SK-N-SH treated with all-trans-retinoic acid at 6 μM for 48 hours (cell line): ENCODE measurements at regions not wholly inside any gene's neighbourhood (a gene's known extent, or its start where the extent isn't known, plus 50 kb on each side); places are given as distances from the start of the nearest gene placed in this dataset.

ENCODE experiments used
- ATAC-seq: fragments of 200-7000 bp; cut with Tn5 transposase; 3 replicates; pipeline ENCODE4 v1.9.1; 2020; ENCODE audit warnings: mild to moderate bottlenecking, moderate library complexity
- ARNTL ChIP-seq: fragments of 450-650 bp; formaldehyde crosslinking; IDR thresholded peaks from 2 replicates; pipeline ENCODE4 v1.5.0; 2020; ENCODE audit warnings: low read depth, mild to moderate bottlenecking, moderate library complexity, borderline replicate concordance
- CSDC2 ChIP-seq: fragments of 250-450 bp; sonication (Bioruptor Pico); IDR thresholded peaks from 2 replicates; pipeline ENCODE4 v1.5.0; 2020; ENCODE audit warnings: mild to moderate bottlenecking, moderate library complexity
- ESRRG ChIP-seq: fragments of 250-450 bp; sonication (Bioruptor Pico); IDR thresholded peaks from 2 replicates; pipeline ENCODE4 v1.6.1; 2021; ENCODE audit warnings: mild to moderate bottlenecking
- GLIS3 ChIP-seq: fragments of 250-450 bp; sonication (Bioruptor Pico); IDR thresholded peaks from 2 replicates; pipeline ENCODE4 v1.5.0; 2020; ENCODE audit warnings: mild to moderate bottlenecking, moderate library complexity
- ISL1 ChIP-seq: fragments of 250-450 bp; sonication (Bioruptor Pico); IDR thresholded peaks from 2 replicates; pipeline ENCODE4 v2.1.2; 2022; ENCODE audit warnings: mild to moderate bottlenecking, moderate library complexity
- OSR1 ChIP-seq: fragments of 250-450 bp; sonication (Bioruptor Pico); IDR thresholded peaks from 2 replicates; pipeline ENCODE4 v1.8.0; 2022; ENCODE audit warnings: moderate library complexity, mild to moderate bottlenecking, inconsistent platforms
- SNAI2 ChIP-seq: fragments of 250-450 bp; sonication (Bioruptor Pico); IDR thresholded peaks from 2 replicates; pipeline ENCODE4 v1.5.0; 2020; ENCODE audit warnings: mild to moderate bottlenecking, moderate library complexity
- TCF4 ChIP-seq: fragments of 250-450 bp; sonication (Bioruptor Pico); IDR thresholded peaks from 2 replicates; pipeline ENCODE4 v1.8.0; 2021; ENCODE audit warnings: mild to moderate bottlenecking, moderate library complexity, borderline replicate concordance
- TOX ChIP-seq: fragments of 250-450 bp; sonication (Bioruptor Pico); IDR thresholded peaks from 2 replicates; pipeline ENCODE4 v1.8.0; 2021; ENCODE audit warnings: mild to moderate bottlenecking, moderate library complexity, borderline replicate concordance
- ZC3H10 ChIP-seq: fragments of 250-450 bp; sonication (Bioruptor Pico); IDR thresholded peaks from 2 replicates; pipeline ENCODE4 v1.5.1; 2021; ENCODE audit warnings: mild to moderate bottlenecking, moderate library complexity
- ZFP30 ChIP-seq: fragments of 450-650 bp; formaldehyde crosslinking; IDR thresholded peaks from 2 replicates; pipeline ENCODE4 v1.5.0; 2022; ENCODE audit warnings: mild to moderate bottlenecking, moderate library complexity
- ZNF70 ChIP-seq: fragments of 450-650 bp; formaldehyde crosslinking; IDR thresholded peaks from 2 replicates; pipeline ENCODE4 v1.5.0; 2020; ENCODE audit warnings: mild to moderate bottlenecking, moderate library complexity
- ZNF8 ChIP-seq: fragments of 450-650 bp; formaldehyde crosslinking; IDR thresholded peaks from 2 replicates; pipeline ENCODE4 v1.5.0; 2020; ENCODE audit warnings: mild to moderate bottlenecking, moderate library complexity
- TF ChIP-seq, protein P1 (sequence below): fragments of 250-450 bp; sonication (Bioruptor Pico); IDR thresholded peaks from 2 replicates; pipeline ENCODE4 v1.5.0; 2020; ENCODE audit warnings: mild to moderate bottlenecking, moderate library complexity
- TF ChIP-seq, protein P2 (sequence below): fragments of 250-450 bp; sonication (Bioruptor Pico); IDR thresholded peaks from 2 replicates; pipeline ENCODE4 v1.8.0; 2020; ENCODE audit warnings: mild to moderate bottlenecking, moderate library complexity, borderline replicate concordance
- TF ChIP-seq, protein P3 (sequence below): fragments of 250-450 bp; sonication (Bioruptor Pico); IDR thresholded peaks from 2 replicates; pipeline ENCODE4 v1.8.0; 2021; ENCODE audit warnings: low read depth, mild to moderate bottlenecking, moderate library complexity, borderline replicate concordance
- TF ChIP-seq, protein P4 (sequence below): fragments of 250-450 bp; sonication (Bioruptor Pico); IDR thresholded peaks from 2 replicates; pipeline ENCODE4 v1.5.1; 2021; ENCODE audit warnings: mild to moderate bottlenecking, moderate library complexity

DNA sequence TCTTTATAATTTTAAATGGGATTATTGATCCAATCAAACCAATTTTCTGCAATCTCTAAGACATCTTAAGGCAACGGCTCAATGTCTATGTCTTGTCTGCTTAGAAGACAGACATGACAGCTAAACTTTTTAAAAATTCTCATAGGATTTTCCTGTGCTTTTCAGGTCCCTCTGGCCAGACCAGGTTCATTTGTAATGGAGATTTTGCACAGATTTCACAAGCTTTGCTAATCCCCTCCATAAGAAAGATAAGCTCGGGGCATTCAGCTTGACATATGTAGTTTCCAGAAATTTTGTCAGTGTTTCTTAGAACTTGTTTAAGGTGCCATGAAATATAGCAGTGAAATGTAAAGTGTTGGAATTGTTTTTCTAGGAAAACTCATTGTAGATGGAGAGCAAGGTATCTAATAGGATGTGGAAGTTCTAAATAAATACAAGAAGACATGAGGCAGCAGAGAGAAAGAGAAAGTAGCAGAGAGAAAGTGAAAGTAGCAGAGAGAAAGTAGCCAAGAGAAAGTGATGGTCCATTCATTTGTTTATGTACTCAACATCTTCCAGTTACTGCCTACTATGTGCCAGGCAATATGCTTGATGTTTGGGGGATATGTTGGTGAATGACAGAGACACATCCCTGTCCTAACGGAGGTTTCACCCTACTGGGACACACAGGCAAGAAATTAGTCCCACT is 219.1 kb upstream of the ARHGAP42 start:
- no peak for ATAC-seq
- no peak for TF ChIP-seq ESRRG (CRISPR knock-in tag)
- TF ChIP-seq ZNF8 (CRISPR knock-in tag), result no peak
- TF ChIP-seq ISL1 (CRISPR knock-in tag), result no peak
- TF ChIP-seq, protein P1, sequence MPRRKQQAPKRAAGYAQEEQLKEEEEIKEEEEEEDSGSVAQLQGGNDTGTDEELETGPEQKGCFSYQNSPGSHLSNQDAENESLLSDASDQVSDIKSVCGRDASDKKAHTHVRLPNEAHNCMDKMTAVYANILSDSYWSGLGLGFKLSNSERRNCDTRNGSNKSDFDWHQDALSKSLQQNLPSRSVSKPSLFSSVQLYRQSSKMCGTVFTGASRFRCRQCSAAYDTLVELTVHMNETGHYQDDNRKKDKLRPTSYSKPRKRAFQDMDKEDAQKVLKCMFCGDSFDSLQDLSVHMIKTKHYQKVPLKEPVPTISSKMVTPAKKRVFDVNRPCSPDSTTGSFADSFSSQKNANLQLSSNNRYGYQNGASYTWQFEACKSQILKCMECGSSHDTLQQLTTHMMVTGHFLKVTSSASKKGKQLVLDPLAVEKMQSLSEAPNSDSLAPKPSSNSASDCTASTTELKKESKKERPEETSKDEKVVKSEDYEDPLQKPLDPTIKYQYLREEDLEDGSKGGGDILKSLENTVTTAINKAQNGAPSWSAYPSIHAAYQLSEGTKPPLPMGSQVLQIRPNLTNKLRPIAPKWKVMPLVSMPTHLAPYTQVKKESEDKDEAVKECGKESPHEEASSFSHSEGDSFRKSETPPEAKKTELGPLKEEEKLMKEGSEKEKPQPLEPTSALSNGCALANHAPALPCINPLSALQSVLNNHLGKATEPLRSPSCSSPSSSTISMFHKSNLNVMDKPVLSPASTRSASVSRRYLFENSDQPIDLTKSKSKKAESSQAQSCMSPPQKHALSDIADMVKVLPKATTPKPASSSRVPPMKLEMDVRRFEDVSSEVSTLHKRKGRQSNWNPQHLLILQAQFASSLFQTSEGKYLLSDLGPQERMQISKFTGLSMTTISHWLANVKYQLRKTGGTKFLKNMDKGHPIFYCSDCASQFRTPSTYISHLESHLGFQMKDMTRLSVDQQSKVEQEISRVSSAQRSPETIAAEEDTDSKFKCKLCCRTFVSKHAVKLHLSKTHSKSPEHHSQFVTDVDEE (CRISPR knock-in tag), result no peak
- no peak for TF ChIP-seq ZFP30 (CRISPR knock-in tag)
- TF ChIP-seq CSDC2 (CRISPR knock-in tag), result no peak

DNA sequence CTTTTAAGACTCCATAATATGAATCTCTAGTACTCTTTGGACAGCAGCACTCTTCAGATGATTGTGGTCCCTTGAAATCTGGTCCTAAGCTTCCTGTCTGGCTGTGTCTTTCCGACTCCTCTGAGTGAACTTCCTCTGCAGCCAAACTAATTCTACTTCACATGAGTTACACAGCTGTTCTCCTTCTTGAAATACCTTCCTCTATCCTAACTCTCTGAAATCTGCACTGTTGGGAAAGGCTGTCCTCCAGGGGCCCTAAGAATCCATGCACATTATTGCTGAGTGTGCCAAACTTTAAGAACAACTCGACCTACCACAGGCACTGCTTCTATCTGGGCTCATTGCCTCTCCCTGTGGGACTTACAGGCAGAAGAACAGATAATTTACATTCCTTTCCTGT is 217.3 kb upstream of the ARHGAP42 start:
- ATAC-seq, result no peak
- TF ChIP-seq ARNTL (CRISPR knock-in tag) (no peak), GLIS3 (CRISPR knock-in tag) (no peak), ZNF70 (CRISPR knock-in tag) (no peak), ZC3H10 (CRISPR knock-in tag) (no peak)
- TF ChIP-seq, all 23 proteins: peak for 0

DNA sequence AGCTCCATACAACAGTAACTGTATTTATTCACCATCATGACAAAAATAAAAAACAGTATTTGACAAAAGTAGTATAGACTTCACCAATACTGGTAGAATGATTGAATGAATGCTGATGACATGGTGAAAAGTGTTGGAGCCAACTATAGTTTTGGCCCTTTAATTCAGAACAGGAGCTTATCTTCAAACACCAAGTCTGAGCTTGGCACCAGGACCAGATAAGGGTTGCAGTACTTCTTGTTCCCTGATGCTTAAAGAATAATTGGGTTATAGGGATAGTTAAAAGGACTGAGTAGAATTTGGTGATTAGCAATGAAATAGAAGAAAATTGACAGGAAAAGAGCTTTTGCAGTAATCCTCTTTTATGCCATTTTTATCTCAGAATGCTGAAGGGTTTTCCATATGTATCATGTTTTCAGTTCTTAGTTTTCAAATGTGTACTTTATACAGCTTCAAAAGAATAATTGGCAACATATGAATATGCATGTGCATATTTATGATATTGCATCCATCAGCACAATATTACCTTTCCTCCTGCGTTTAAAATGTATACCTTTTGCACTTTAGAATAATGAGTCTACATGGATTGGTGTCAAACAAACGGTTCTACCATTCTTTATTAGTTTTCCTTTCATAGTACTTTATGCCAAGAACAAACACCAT is 214.2 kb upstream of the ARHGAP42 start:
- TF ChIP-seq, protein P1 (CRISPR knock-in tag), result no peak
- TF ChIP-seq, protein P2, sequence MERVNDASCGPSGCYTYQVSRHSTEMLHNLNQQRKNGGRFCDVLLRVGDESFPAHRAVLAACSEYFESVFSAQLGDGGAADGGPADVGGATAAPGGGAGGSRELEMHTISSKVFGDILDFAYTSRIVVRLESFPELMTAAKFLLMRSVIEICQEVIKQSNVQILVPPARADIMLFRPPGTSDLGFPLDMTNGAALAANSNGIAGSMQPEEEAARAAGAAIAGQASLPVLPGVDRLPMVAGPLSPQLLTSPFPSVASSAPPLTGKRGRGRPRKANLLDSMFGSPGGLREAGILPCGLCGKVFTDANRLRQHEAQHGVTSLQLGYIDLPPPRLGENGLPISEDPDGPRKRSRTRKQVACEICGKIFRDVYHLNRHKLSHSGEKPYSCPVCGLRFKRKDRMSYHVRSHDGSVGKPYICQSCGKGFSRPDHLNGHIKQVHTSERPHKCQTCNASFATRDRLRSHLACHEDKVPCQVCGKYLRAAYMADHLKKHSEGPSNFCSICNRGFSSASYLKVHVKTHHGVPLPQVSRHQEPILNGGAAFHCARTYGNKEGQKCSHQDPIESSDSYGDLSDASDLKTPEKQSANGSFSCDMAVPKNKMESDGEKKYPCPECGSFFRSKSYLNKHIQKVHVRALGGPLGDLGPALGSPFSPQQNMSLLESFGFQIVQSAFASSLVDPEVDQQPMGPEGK (CRISPR knock-in tag), result no peak
- TF ChIP-seq SNAI2 (CRISPR knock-in tag), result no peak
- no peak for TF ChIP-seq OSR1 (CRISPR knock-in tag)
- TF ChIP-seq, protein P3, sequence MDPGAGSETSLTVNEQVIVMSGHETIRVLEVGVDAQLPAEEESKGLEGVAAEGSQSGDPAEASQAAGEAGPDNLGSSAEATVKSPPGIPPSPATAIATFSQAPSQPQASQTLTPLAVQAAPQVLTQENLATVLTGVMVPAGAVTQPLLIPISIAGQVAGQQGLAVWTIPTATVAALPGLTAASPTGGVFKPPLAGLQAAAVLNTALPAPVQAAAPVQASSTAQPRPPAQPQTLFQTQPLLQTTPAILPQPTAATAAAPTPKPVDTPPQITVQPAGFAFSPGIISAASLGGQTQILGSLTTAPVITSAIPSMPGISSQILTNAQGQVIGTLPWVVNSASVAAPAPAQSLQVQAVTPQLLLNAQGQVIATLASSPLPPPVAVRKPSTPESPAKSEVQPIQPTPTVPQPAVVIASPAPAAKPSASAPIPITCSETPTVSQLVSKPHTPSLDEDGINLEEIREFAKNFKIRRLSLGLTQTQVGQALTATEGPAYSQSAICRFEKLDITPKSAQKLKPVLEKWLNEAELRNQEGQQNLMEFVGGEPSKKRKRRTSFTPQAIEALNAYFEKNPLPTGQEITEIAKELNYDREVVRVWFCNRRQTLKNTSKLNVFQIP (CRISPR knock-in tag), result no peak
- no peak for TF ChIP-seq ISL1 (CRISPR knock-in tag)
- TF ChIP-seq, protein P4, sequence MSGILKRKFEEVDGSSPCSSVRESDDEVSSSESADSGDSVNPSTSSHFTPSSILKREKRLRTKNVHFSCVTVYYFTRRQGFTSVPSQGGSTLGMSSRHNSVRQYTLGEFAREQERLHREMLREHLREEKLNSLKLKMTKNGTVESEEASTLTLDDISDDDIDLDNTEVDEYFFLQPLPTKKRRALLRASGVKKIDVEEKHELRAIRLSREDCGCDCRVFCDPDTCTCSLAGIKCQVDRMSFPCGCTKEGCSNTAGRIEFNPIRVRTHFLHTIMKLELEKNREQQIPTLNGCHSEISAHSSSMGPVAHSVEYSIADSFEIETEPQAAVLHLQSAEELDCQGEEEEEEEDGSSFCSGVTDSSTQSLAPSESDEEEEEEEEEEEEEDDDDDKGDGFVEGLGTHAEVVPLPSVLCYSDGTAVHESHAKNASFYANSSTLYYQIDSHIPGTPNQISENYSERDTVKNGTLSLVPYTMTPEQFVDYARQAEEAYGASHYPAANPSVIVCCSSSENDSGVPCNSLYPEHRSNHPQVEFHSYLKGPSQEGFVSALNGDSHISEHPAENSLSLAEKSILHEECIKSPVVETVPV (CRISPR knock-in tag), result no peak
- TF ChIP-seq TOX (CRISPR knock-in tag), result no peak
- no peak for TF ChIP-seq GLIS3 (CRISPR knock-in tag)
- no peak for TF ChIP-seq ZNF70 (CRISPR knock-in tag)
- no peak for TF ChIP-seq CSDC2 (CRISPR knock-in tag)
- no peak for TF ChIP-seq TCF4
- ATAC-seq, result no peak
